ENCODE measurements at regions not wholly inside any gene's neighbourhood (a gene's known extent, or its start where the extent isn't known, plus 50 kb on each side); places are given as distances from the start of the nearest gene placed in this dataset.

DNA sequence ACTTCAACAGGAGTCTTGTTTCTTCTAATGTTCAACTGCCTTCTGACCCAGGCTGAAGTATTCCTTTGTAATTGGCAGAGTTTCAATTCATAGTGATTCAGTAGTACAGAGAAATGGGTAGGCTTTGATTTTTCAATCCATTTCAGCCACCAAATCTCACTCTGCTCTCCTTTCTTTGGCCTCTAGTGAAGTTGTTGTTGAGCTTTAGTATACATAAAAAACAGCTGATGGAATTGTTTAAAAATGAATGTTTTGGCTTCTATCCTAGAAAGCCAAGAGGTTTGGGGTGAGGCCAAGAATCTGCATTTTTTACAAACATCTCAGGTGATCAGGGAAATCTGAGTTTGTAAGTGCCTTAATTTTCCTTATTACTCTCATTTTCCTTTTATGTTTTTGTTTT is 182.9 kb upstream of the MAP1B start:
- Histone ChIP-seq H2BK5ac (ENCODE audit: low read depth, low read length, poor library complexity, severe bottlenecking) (no peak overlapping the region), H4K5ac (ENCODE audit: low read depth, low read length) (no peak overlapping the region), H3K4me3 (ENCODE audit: insufficient read depth, low read depth, low read length) (no peak overlapping the region), H3K9me1 (ENCODE audit: insufficient read depth, low read length) (no peaks in the 10 kb centered on the region; the same call in 1 of the 2 replicates), H3K4ac (ENCODE audit: low read depth, low read length) (no peak overlapping the region), H2AK9ac (replicated peaks; ENCODE audit: low read depth, low read length, poor library complexity) (no peak overlapping the region), H4K8ac (ENCODE audit: low read depth in 2 of 2, low read length in 2 of 2) (no peak overlapping the region), H3K4me1 (ENCODE audit: control insufficient read depth, insufficient read depth, low read length) (peaks cover 2% of the 10 kb centered on the region), H3K27ac (ENCODE audit: insufficient read depth, low read length) (no peak overlapping the region), H3K27me3 (ENCODE audit: control insufficient read depth, insufficient read depth, low read length) (peaks cover 2% of the 10 kb centered on the region; the same call in 1 of the 2 replicates), H3K4me2 (ENCODE audit: low read depth, low read length) (no peak overlapping the region; the same call in 1 of the 2 replicates), H3K56ac (ENCODE audit: extremely low read depth, insufficient read depth, low read length) (no peak overlapping the region), H3K14ac (replicated peaks; ENCODE audit: low read depth, low read length) (no peak overlapping the region), H3K79me1 (ENCODE audit: low read depth in 1 of 2, low read length in 2 of 2) (no peaks in the 10 kb centered on the region), H4K91ac (ENCODE audit: insufficient read depth, low read depth, low read length) (no peak overlapping the region), H2BK20ac (ENCODE audit: low read depth, low read length) (no peak overlapping the region), H2BK15ac (ENCODE audit: low read depth, low read length) (no peak overlapping the region), H2AFZ (replicated peaks; ENCODE audit: low read length, poor library complexity) (no peak overlapping the region), H3K23ac (ENCODE audit: low read depth, low read length) (no peak overlapping the region), H3K18ac (ENCODE audit: low read depth, low read length) (peak overlapping the region; percentile 20; the same call in 1 of the 2 replicates), H4K20me1 (ENCODE audit: insufficient read depth, low read length) (no peaks in the 10 kb centered on the region), H2AK5ac (ENCODE audit: low read depth, low read length) (no peak overlapping the region), H3K36me3 (ENCODE audit: control insufficient read depth, insufficient read depth, low read length) (no peaks in the 10 kb centered on the region), H3K9me3 (ENCODE audit: control insufficient read depth, insufficient read depth, low read length) (peaks cover 2% of the 10 kb centered on the region), H2BK120ac (ENCODE audit: low read depth, low read length) (no peak overlapping the region), H3K9ac (ENCODE audit: low read depth, low read length) (no peak overlapping the region)
- ATAC-seq (ENCODE audit: low read depth) (no peak; the same call in 1 of the 2 replicates), DNase-seq (peak; percentile 20)
- intact Hi-C loops (cut with micrococcal nuclease): no loop called here
- POLR2A ChIA-PET (ENCODE audit: unreplicated experiment): no interaction called here
- CTCF ChIA-PET: no interaction called here
- BruUV-seq (replicated peaks): no TSS peak
- in situ Hi-C loops (cut with MboI; ENCODE audit: low sequenced_read_pairs): no loop called here
- TF ChIP-seq MAZ (IDR thresholded peaks at IDR 0.05; ENCODE audit: borderline replicate concordance, low read depth, low read length): no peak
- no peak for TF ChIP-seq NFE2L2 (IDR thresholded peaks at IDR 0.05; ENCODE audit: low read depth, low read length)
- TF ChIP-seq, protein P1, sequence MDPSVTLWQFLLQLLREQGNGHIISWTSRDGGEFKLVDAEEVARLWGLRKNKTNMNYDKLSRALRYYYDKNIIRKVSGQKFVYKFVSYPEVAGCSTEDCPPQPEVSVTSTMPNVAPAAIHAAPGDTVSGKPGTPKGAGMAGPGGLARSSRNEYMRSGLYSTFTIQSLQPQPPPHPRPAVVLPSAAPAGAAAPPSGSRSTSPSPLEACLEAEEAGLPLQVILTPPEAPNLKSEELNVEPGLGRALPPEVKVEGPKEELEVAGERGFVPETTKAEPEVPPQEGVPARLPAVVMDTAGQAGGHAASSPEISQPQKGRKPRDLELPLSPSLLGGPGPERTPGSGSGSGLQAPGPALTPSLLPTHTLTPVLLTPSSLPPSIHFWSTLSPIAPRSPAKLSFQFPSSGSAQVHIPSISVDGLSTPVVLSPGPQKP (IDR thresholded peaks at IDR 0.05; ENCODE audit: borderline replicate concordance, low read depth, low read length): no peak
- TF ChIP-seq, protein P2, sequence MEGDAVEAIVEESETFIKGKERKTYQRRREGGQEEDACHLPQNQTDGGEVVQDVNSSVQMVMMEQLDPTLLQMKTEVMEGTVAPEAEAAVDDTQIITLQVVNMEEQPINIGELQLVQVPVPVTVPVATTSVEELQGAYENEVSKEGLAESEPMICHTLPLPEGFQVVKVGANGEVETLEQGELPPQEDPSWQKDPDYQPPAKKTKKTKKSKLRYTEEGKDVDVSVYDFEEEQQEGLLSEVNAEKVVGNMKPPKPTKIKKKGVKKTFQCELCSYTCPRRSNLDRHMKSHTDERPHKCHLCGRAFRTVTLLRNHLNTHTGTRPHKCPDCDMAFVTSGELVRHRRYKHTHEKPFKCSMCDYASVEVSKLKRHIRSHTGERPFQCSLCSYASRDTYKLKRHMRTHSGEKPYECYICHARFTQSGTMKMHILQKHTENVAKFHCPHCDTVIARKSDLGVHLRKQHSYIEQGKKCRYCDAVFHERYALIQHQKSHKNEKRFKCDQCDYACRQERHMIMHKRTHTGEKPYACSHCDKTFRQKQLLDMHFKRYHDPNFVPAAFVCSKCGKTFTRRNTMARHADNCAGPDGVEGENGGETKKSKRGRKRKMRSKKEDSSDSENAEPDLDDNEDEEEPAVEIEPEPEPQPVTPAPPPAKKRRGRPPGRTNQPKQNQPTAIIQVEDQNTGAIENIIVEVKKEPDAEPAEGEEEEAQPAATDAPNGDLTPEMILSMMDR (conservative IDR thresholded peaks at IDR 0.05; ENCODE audit: low read depth, low read length): no peak
- TF ChIP-seq RAD21 (IDR thresholded peaks at IDR 0.05; ENCODE audit: low read length): no peak
- TF ChIP-seq, protein P3, sequence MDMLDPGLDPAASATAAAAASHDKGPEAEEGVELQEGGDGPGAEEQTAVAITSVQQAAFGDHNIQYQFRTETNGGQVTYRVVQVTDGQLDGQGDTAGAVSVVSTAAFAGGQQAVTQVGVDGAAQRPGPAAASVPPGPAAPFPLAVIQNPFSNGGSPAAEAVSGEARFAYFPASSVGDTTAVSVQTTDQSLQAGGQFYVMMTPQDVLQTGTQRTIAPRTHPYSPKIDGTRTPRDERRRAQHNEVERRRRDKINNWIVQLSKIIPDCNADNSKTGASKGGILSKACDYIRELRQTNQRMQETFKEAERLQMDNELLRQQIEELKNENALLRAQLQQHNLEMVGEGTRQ (IDR thresholded peaks at IDR 0.05; ENCODE audit: low read depth, low read length): no peak
- TF ChIP-seq MXI1 (IDR thresholded peaks at IDR 0.05; ENCODE audit: borderline replicate concordance, low read depth, low read length): no peak
- no peak for TF ChIP-seq MAFK (IDR thresholded peaks at IDR 0.05; ENCODE audit: low read depth, low read length)
- no peak for TF ChIP-seq CHD1 (IDR thresholded peaks at IDR 0.05; ENCODE audit: low read depth, low read length)
- TF ChIP-seq RCOR1 (IDR thresholded peaks at IDR 0.05; ENCODE audit: insufficient replicate concordance, low read length): no peak
- no peak for TF ChIP-seq RFX5 (IDR thresholded peaks at IDR 0.05; ENCODE audit: low read depth, low read length)
- no peak for TF ChIP-seq FOS (IDR thresholded peaks at IDR 0.05; ENCODE audit: low read depth, low read length)
- no peak for TF ChIP-seq BHLHE40 (IDR thresholded peaks at IDR 0.05; ENCODE audit: low read depth, low read length)
- no peak for TF ChIP-seq POLR2A (IDR thresholded peaks at IDR 0.05; ENCODE audit: low read depth, low read length)
- dilution Hi-C loops (cut with HindIII; ENCODE audit: low sequenced_read_pairs, unreplicated experiment): no loop called here

Measured in IMR-90 (cell line).